ENCODE measurements at regions not wholly inside any gene's neighbourhood (a gene's known extent, or its start where the extent isn't known, plus 50 kb on each side); places are given as distances from the start of the nearest gene placed in this dataset.
A peak's percentile ranks its signal among the peaks of the same experiment; 100 is the strongest.
"Not testable (repeated sequence)": the region's sequence is repeated elsewhere in the genome, so short reads cannot be mapped to it uniquely, and the experiment has no call there.

DNA sequence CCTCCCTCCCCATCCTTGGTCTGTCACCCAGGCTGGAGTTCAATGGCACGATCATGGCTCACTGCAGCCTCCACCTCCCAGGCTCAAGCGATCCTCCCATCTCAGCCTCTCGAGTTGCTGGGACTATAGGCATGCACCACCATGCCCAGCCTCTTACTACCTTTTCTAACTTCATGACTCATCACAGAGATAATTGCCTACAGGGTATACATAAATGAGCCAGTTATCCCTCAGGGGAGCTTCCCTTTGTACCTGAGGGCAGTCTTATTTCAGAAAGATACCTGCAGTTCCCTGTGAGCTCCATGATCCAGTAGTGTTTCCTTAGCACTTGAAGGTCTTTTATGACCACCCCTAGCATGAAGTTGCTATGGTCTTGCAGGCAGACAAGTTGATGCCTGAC is 94.2 kb upstream of the DNAJC1 start:
- Mint-ChIP-seq H3K27me3 (no peaks in the 10 kb centered on the region), H3K4me3 (ENCODE audit: low read depth) (no peak overlapping the region), H3K27ac (no peak overlapping the region), H3K36me3 (ENCODE audit: insufficient read depth) (no peaks in the 10 kb centered on the region), H3K4me1 (ENCODE audit: low read depth) (no peaks in the 10 kb centered on the region), H3K9me3 (ENCODE audit: low read depth) (peaks cover 7% of the 10 kb centered on the region)
- TF ChIP-seq, protein P1, sequence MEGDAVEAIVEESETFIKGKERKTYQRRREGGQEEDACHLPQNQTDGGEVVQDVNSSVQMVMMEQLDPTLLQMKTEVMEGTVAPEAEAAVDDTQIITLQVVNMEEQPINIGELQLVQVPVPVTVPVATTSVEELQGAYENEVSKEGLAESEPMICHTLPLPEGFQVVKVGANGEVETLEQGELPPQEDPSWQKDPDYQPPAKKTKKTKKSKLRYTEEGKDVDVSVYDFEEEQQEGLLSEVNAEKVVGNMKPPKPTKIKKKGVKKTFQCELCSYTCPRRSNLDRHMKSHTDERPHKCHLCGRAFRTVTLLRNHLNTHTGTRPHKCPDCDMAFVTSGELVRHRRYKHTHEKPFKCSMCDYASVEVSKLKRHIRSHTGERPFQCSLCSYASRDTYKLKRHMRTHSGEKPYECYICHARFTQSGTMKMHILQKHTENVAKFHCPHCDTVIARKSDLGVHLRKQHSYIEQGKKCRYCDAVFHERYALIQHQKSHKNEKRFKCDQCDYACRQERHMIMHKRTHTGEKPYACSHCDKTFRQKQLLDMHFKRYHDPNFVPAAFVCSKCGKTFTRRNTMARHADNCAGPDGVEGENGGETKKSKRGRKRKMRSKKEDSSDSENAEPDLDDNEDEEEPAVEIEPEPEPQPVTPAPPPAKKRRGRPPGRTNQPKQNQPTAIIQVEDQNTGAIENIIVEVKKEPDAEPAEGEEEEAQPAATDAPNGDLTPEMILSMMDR (IDR thresholded peaks at IDR 0.05; ENCODE audit: unreplicated experiment): no peak
- no peak for DNase-seq (ENCODE audit: low spot score, unreplicated experiment)

GRCh38 chr10:22091260-22091659 is 87.7 kb upstream of the DNAJC1 start:
- H3K27ac Mint-ChIP-seq; DNase-seq (ENCODE audit: low spot score, unreplicated experiment); H3K27me3 Mint-ChIP-seq; H3K36me3 Mint-ChIP-seq (ENCODE audit: insufficient read depth); H3K4me3 Mint-ChIP-seq (ENCODE audit: low read depth); H3K4me1 Mint-ChIP-seq (ENCODE audit: low read depth): not testable (repeated sequence)
- H3K9me3 Mint-ChIP-seq (ENCODE audit: low read depth): peaks cover 12% of the 10 kb centered on the region

GRCh38 chr10:22087402-22087738 is 83.8 kb upstream of the DNAJC1 start:
- Mint-ChIP-seq H3K27ac (no peak overlapping the region), H3K36me3 (ENCODE audit: insufficient read depth) (no peaks in the 10 kb centered on the region), H3K4me1 (ENCODE audit: low read depth) (peaks cover 6% of the 10 kb centered on the region), H3K9me3 (ENCODE audit: low read depth) (peaks cover 4% of the 10 kb centered on the region), H3K4me3 (ENCODE audit: low read depth) (no peak overlapping the region), H3K27me3 (no peaks in the 10 kb centered on the region)
- DNase-seq (ENCODE audit: low spot score, unreplicated experiment): no peak
- TF ChIP-seq, protein P1 (IDR thresholded peaks at IDR 0.05; ENCODE audit: unreplicated experiment): no peak

- no peak for DNase-seq (ENCODE audit: low spot score, unreplicated experiment)
- TF ChIP-seq, protein P1 (IDR thresholded peaks at IDR 0.05; ENCODE audit: unreplicated experiment): no peak
- Mint-ChIP-seq H3K4me3 (ENCODE audit: low read depth) (peak overlapping the region; percentile 20), H3K9me3 (ENCODE audit: low read depth) (peaks cover 2% of the 10 kb centered on the region), H3K4me1 (ENCODE audit: low read depth) (peaks cover 6% of the 10 kb centered on the region), H3K36me3 (ENCODE audit: insufficient read depth) (no peaks in the 10 kb centered on the region), H3K27me3 (no peaks in the 10 kb centered on the region), H3K27ac (peak overlapping the region; percentile 86)
Measured at GRCh38 chr10:22086730-22087401, 83.3 kb upstream of the DNAJC1 start.

- not testable (repeated sequence) for H3K27me3 Mint-ChIP-seq; H3K27ac Mint-ChIP-seq; H3K4me1 Mint-ChIP-seq (ENCODE audit: low read depth); DNase-seq (ENCODE audit: low spot score, unreplicated experiment); H3K4me3 Mint-ChIP-seq (ENCODE audit: low read depth); H3K36me3 Mint-ChIP-seq (ENCODE audit: insufficient read depth)
- peaks cover 18% of the 10 kb centered on the region for H3K9me3 Mint-ChIP-seq (ENCODE audit: low read depth)
Measured at GRCh38 chr10:22079921-22080320, 76.4 kb upstream of the DNAJC1 start.

DNA sequence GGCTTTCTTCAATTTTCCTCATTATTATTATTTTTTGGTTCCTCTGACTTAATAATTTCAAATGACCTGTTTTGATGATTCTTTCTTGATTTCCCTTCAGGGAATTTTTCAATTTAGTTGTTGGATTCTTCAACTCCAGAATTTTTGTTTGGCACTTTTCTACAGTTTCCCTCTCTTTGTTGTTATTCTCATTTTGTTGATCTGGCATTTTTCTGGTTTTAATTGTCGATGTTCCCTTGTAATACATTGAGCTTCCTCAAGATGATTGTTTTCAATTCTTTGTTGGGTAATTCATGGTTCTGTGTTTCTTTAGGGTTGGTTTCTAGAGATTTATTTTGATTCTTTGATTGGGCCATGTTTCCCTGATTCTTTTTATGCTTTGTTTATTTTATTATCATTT is 67.8 kb upstream of the DNAJC1 start:
- no peak overlapping the region for H3K27ac Mint-ChIP-seq
- H3K36me3 Mint-ChIP-seq (ENCODE audit: insufficient read depth): peaks cover 5% of the 10 kb centered on the region
- TF ChIP-seq, protein P1 (IDR thresholded peaks at IDR 0.05; ENCODE audit: unreplicated experiment): no peak
- H3K4me3 Mint-ChIP-seq (ENCODE audit: low read depth): no peak overlapping the region
- no peaks in the 10 kb centered on the region for H3K27me3 Mint-ChIP-seq
- H3K4me1 Mint-ChIP-seq (ENCODE audit: low read depth): no peaks in the 10 kb centered on the region
- no peak for DNase-seq (ENCODE audit: low spot score, unreplicated experiment)
- peaks cover 39% of the 10 kb centered on the region for H3K9me3 Mint-ChIP-seq (ENCODE audit: low read depth)
